Suprapubic skin (tissue), 4 donors: ENCODE measurements at regions not wholly inside any gene's neighbourhood (a gene's known extent, or its start where the extent isn't known, plus 50 kb on each side); places are given as distances from the start of the nearest gene placed in this dataset.

Experiments
- CTCF ChIP-seq, 2 donors: fragments of 200-600 bp in 1 of 2; fragments of 450-650 bp in 1 of 2; sonication (generic) in 1 of 2; IDR thresholded peaks; one replicate each; pipeline ENCODE4 v1.5.1; 2016 to 2019; ENCODE audit warnings: antibody characterized with exemption in 2 of 2, mild to moderate bottlenecking in 1 of 2, moderate library complexity in 1 of 2
- EP300 ChIP-seq: sonication (generic); formaldehyde crosslinking; IDR thresholded peaks from one replicate; pipeline ENCODE4 v1.6.1; 2017; ENCODE audit warnings: antibody characterized with exemption
- POLR2A ChIP-seq, 2 donors: fragments of 450-650 bp; IDR thresholded peaks; one replicate each; pipeline ENCODE4 v1.6.1; 2017; ENCODE audit warnings: antibody characterized with exemption in 2 of 2, mild to moderate bottlenecking in 2 of 2, moderate library complexity in 2 of 2
- POLR2AphosphoS5 ChIP-seq, 3 donors: sonication (generic); formaldehyde crosslinking; IDR thresholded peaks; one replicate each; pipeline ENCODE4 v1.6.1; 2017; ENCODE audit warnings: antibody characterized with exemption in 3 of 3

- no peak for TF ChIP-seq CTCF (IDR thresholded peaks at IDR 0.05)
- no peak for TF ChIP-seq POLR2A (IDR thresholded peaks at IDR 0.05)
- TF ChIP-seq EP300: no peak
- TF ChIP-seq POLR2AphosphoS5 (IDR thresholded peaks at IDR 0.05): no peak
Observed at GRCh38 chr5:1745123-1745795, 54.4 kb downstream of the MRPL36 start.
